GM19324 (cell line): ENCODE measurements at regions not wholly inside any gene's neighbourhood (a gene's known extent, or its start where the extent isn't known, plus 50 kb on each side); places are given as distances from the start of the nearest gene placed in this dataset.

Experiments
- ATAC-seq: cut with Tn5 transposase; IDR thresholded peaks from one replicate; pipeline ENCODE4 v1.9.1; 2021; ENCODE audit warnings: mild to moderate bottlenecking, moderate library complexity; ENCODE audit not compliant: unreplicated experiment, low FRiP score

- no peak for ATAC-seq
These were observed 83.3 kb downstream of the EDEM1 start for GRCh38 chr3:5270666-5271371.

DNA sequence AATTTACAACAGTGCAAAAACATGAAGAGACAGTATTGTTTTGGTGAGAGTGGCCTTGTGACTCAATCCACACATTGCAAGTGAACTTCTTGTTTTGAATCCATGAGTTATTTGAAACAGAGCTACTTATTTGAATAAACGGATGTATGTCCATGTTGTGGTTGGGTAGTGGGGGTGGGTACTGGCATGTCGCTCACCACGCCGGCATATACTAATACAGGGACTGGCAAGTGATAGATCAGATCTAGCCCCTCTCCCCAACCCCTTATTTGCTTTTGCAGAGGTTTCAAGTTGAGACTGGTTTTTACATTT is 83.8 kb downstream of the EDEM1 start:
- ATAC-seq, result no peak

DNA sequence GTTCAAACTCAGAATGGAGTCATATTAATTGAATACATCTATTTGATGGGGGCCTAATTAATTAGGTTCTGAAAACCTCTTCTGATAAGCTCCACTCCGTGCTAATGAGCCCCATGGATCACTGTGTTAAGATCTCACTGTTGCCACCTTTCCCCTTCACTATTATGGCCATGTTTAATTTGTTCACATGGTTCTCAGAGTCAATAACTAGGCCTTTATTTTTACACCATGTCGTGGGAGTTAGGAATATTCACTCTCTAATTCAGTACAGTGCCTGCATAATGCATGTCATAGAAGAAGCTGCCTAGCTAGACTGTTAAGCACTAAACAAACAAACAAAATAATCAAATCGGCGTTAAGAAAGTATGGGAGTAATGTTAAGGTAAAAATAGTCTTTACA is 84.9 kb downstream of the EDEM1 start:
- no peak for ATAC-seq

DNA sequence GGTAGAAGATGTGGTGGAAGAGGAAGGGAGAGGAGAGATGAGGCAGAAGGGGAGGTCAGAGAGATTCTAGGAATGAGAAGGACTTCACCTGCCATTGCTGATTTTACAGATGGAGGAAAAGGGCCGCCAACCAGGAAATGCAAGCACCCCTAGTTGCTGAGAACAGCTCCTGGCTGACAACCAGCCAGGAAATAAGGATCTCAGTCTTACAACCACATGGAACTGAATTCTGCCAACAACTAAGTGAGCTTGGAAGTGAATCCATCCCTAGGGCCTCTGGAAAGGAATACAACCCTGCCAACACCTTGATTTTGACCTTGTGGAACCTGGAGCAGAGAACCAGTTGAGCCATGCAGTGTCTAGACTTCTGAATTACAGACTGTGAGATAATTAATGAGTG is 86.6 kb downstream of the EDEM1 start:
- no peak for ATAC-seq

DNA sequence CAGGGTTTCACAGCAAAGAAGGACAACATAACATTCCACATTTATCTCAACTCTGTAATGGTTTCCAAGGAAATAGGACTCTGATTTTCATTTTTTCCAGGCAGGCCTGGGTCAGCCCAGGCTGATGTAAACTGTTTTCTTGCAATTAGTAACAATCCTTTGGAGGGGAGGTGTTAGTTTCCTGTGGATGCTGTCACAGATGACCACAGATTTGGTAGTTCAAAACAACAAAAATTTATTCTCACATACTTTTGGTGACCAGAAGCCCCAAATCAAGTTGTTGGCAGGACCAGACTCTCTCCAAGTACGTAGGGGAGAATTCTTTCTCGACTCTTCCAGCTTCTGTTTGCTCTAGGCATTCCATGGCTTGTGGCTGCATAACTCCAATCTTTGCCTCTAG is 88.0 kb downstream of the EDEM1 start:
- no peak for ATAC-seq

DNA sequence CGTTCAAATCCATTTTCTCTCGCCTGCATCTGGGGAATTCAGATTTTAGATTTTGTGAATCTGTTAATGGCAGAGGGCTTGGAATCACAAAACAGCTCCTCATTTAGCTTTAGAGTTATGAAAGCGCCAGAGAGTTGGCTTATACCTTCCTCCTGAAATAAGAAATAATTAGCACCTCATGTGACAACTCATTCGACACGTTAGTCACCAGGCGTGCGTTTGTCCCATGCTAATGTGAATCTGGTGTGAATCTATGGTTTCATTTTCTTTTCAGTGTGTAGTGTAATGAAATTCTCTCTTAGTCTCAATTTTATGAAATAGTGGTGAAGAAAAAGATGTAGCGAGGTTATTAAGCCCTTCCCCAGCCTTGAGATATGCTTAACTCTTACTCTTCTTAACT is 89.4 kb downstream of the EDEM1 start:
- peak; percentile 55 for ATAC-seq

- ATAC-seq, result no peak
These were observed 90.2 kb downstream of the EDEM1 start for GRCh38 chr3:5277612-5278236.

GRCh38 chr3:5278666-5279065 is 91.2 kb downstream of the EDEM1 start:
- no peak for ATAC-seq

GRCh38 chr3:5282703-5283102 is 95.2 kb downstream of the EDEM1 start:
- ATAC-seq, result no peak

DNA sequence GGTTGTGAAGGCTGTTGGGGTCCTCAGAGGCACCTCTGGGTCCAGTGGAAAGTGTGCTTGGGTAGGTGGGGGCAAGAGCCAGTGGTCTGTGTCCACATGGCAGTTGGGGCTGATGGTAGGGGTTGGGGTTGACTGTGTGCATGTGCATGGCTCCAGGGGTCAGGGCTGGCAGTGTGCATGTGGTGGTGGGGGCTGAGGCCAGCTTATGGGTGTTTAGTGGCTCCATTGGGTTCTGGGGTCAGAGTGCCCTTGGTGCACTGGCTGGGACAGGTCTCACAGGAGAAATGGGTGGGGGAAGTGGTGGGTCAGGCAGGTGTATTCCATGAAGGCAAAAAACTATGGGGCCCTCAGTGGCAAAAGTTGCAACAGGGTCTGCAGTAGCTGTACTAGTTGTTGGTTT is 97.9 kb downstream of the EDEM1 start:
- ATAC-seq, result no peak

GRCh38 chr3:5290915-5291314 is 103.4 kb downstream of the EDEM1 start:
- no peak for ATAC-seq

DNA sequence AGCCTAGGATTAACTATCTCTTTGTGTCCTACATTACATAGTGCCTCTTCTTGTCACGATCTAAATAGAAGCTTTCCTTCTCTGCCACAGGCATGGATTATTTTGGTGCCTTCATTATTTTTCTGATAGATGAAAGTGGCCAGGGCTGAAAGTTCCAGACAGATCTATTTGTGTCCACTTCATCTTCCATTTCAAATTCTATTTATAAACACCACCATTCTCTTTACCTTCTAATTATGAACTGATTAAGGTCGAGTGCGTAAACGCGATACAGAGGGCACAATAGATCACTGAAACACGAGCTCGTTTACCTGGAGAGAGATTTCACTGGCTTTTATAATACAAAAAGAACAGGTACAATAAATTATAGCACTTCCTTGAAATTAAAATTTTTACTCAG is 105.0 kb downstream of the EDEM1 start:
- ATAC-seq, result no peak

DNA sequence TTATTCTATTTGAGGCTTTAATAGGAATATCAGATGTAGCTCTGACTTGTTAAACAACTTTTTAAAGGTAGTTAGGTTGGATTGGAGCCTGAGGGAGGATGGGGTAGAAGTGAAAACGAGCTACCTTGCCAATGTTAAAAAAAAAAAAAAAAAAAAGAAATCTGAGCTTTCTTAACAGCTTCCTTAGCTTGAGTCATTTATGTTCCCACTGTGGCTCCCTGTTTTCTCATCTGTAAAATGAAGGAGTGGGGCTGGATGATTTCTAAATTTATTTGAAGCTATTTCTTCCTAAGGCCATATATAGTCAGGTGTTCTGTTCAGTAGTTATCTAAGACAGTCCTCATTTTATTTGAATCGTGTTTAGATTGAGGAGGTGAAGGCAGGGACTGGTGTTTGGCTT is 105.7 kb downstream of the EDEM1 start:
- no peak for ATAC-seq

DNA sequence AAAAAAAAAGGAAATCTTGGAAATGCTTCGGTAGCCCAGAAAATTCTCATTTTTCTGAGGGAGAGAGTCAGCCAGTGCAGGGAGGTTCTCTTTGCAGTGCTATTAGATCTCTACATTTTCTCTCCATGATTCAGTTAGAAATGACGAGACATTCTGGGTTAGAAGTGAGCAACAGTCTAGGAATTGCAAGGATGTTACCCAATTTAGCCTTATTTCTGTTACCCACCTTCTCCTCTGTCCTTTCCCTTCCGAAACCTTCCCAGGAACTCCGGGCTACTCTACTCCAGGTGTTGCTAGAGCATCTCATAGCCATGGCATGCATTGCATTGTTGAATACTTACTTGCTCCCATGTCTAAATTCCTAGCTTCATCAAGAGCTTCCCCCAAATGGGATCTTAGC is 106.8 kb downstream of the EDEM1 start:
- ATAC-seq, result no peak

- ATAC-seq, result no peak
These were observed 107.7 kb downstream of the EDEM1 start for GRCh38 chr3:5295191-5295690.

DNA sequence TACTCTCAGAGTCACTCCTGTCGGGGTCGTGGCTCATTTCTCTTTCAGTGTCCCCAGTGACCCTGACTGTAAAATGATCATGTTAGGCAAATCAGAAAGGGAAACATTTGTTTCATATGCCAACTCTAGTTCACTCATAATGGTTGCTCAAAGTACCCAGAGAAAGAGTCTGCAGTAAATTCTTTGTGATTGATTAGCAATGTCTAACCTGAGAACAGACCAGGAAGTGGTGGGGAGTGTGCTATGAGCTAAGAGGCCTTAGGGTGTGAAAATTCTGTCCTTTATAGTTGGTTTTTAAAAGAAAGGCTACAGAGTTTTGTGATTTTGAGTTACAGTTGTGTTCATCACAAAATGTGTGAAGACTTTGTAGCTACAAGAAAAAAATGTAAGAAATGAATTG is 108.9 kb downstream of the EDEM1 start:
- ATAC-seq, result no peak

- no peak for ATAC-seq
These were observed 110.4 kb downstream of the EDEM1 start for GRCh38 chr3:5297895-5298294.

DNA sequence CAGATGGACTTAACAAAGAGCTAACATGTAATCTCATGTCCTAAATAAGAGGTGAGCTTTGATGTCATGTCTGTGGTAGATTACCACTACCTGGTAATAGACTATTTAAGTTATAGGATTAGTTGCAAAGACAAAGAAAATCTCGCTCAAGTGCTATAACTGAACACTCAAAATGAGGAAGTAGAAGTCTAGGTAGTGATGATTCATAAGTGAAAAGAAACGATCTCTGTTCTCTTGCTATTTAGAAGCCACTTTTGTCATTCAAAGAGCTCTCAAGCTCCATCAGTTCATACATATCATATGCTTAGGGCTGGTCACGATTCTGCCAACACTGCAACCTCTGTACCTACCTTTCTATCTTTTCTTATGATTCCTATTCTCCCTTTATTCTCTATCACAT is 110.9 kb downstream of the EDEM1 start:
- ATAC-seq, result peak; percentile 96

DNA sequence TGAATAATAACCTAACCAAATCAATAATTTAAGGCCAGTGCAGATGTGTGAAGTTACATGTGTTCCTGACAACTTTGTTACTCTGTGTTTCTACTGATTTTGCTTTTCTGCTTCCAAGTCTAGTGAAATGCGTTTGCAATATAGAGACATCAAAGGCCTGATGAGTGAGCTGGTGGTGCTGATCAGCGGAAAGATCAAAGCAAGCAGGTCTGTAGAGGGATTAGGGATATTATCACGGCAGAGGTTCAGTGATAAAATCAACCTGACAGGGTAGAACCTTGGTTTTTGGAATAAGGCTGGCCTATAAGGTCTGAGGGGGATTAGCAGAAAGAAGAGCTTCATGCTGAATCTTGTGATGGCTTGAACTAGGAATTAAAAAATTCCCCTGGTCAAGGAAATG is 111.7 kb downstream of the EDEM1 start:
- ATAC-seq, result no peak

GRCh38 chr3:5300638-5301037 is 113.1 kb downstream of the EDEM1 start:
- no peak for ATAC-seq

DNA sequence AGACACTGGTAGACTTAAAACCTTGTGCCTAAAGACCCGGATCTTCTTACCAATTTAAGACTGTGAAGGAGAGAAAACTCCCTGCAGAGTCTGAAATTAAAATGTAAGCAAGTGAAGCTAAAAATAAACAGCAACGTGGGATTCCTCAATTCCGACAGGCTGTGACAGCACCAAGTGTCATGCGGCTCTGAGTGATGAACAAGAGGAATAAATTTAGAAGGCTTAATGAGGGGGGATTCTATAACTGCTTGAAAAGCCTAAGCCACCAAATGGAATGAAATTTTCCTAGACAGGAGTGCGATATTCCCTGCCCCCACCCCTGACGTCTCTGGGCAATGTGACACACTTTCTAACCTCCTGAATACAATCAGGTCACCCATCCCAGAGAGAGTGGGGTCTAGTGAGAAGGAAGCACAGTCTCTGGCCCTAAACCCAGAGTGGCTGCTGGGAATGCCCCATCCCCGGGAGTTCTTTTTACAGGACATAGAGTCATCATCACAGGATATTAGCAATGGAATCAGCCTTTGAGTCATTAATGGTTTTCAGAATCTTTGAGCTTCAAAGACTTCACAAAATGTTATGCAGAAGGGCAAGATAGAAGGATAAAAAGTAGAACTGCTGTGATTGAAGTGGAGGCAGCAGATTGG is 114.3 kb downstream of the EDEM1 start:
- no peak for ATAC-seq

DNA sequence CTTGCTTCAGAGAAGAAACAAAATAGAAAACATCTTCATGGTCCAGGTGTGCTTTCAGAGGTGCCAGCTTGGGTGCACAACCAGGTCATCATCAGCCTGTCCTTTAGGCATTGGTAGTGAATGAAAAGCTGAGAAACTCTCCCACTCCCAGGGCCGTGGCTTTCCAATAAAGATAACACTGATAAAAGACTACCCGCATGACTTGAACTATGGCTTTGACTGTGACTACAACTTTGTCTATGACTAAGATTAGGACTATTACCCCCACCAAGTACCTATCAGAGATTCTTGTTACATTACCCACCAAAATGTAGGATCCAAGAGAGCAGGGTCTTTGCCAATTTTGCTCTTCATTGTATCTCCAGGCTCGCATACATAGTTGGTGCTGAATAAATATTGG is 115.2 kb downstream of the EDEM1 start:
- no peak for ATAC-seq
